ENCODE measurements at regions not wholly inside any gene's neighbourhood (a gene's known extent, or its start where the extent isn't known, plus 50 kb on each side); places are given as distances from the start of the nearest gene placed in this dataset.

GRCh38 chr5:72746736-72747135 is 69.7 kb upstream of the TNPO1 start:
- no peak overlapping the region for H3K27ac ChIP-seq (ENCODE audit: low read depth in 2 of 2, low read length in 1 of 2)
- H3F3A ChIP-seq (replicated peaks; ENCODE audit: insufficient read depth), result no peaks in the 10 kb centered on the region
- no peak overlapping the region for H2AFZ ChIP-seq (ENCODE audit: low read depth)
- no peaks in the 10 kb centered on the region for H3K9me2 ChIP-seq
- ChIA-PET POLR2A (no interaction called here), CTCF (interaction anchor here (0.6 to 1.3 kb wide), 2 partner anchors 13 to 21 kb away, joined by 3 read pairs; no protein-coding TSS in a partner anchor)
- H3K9me3 ChIP-seq, result no peaks in the 10 kb centered on the region
- H3K4me3 ChIP-seq (ENCODE audit: low read depth in 2 of 2, low read length in 1 of 2), result no peak overlapping the region
- no peaks in the 10 kb centered on the region for H3K27me3 ChIP-seq (ENCODE audit: insufficient read depth)
- no peak overlapping the region for H3K9ac ChIP-seq
- no peak overlapping the region for H3K4me2 ChIP-seq
- H3K79me2 ChIP-seq (ENCODE audit: insufficient read depth), result no peaks in the 10 kb centered on the region
- no peak for DNase-seq
- TF ChIP-seq GABPA (IDR thresholded peaks at IDR 0.05; ENCODE audit: low read depth) (no peak), REST (IDR thresholded peaks at IDR 0.05; ENCODE audit: low read depth, low read length) (no peak), JUND (IDR thresholded peaks at IDR 0.05) (no peak), GATA2 (CRISPR knock-in tag; IDR thresholded peaks at IDR 0.05) (no peak), TCF12 (IDR thresholded peaks at IDR 0.05) (no peak), MEF2A (IDR thresholded peaks at IDR 0.05; ENCODE audit: borderline replicate concordance, low read depth) (no peak), FOSL2 (IDR thresholded peaks at IDR 0.05; ENCODE audit: borderline replicate concordance, low read depth) (no peak), EZH2phosphoT487 (IDR thresholded peaks at IDR 0.05; ENCODE audit: borderline replicate concordance, low read depth) (no peak), USF2 (IDR thresholded peaks at IDR 0.05; ENCODE audit: borderline replicate concordance, low read depth, low read length) (no peak), ELF1 (IDR thresholded peaks at IDR 0.05) (no peak), MAX (IDR thresholded peaks at IDR 0.05; ENCODE audit: low read depth) (no peak), NRF1 (IDR thresholded peaks at IDR 0.05; ENCODE audit: low read depth, low read length) (no peak), SMC3 (IDR thresholded peaks at IDR 0.05; ENCODE audit: low read depth, low read length) (no peak), CTCF (IDR thresholded peaks at IDR 0.05) (no peak), PBX3 (IDR thresholded peaks at IDR 0.05) (no peak), CHD2 (IDR thresholded peaks at IDR 0.05; ENCODE audit: low read length, partially characterized antibody) (no peak), IRF3 (IDR thresholded peaks at IDR 0.05; ENCODE audit: low read depth, low read length) (no peak), YY1 (IDR thresholded peaks at IDR 0.05; ENCODE audit: low read depth) (no peak), NFIC (IDR thresholded peaks at IDR 0.05; ENCODE audit: borderline replicate concordance) (no peak)
- H4K20me1 ChIP-seq (ENCODE audit: insufficient read depth), result no peaks in the 10 kb centered on the region
- 85% methylated on average over 5 of the region's 5 CpGs for WGBS (ENCODE audit: low lambda C conversion rate)
- peaks cover 0 to 1% of the 10 kb centered on the region in 2 experiments; a peak in 2 of 4 replicates for H3K4me1 ChIP-seq (ENCODE audit: control insufficient read depth in 1 of 2, insufficient read depth in 2 of 2, low read depth in 1 of 2, low read length in 1 of 2)
- no peaks in the 10 kb centered on the region for H3K36me3 ChIP-seq (replicated peaks in 1 of 2; ENCODE audit: control insufficient read depth in 1 of 2, insufficient read depth in 2 of 2, low read length in 1 of 2)
